ENCODE measurements at regions not wholly inside any gene's neighbourhood (a gene's known extent, or its start where the extent isn't known, plus 50 kb on each side); places are given as distances from the start of the nearest gene placed in this dataset.

GRCh38 chr7:19533266-19533665 lies 175.6 kb downstream of the POLR1F start:
- TF ChIP-seq CTCF (IDR thresholded peaks at IDR 0.05; ENCODE audit: low read depth, low read length, poor library complexity, severe bottlenecking) = no peak
- TF ChIP-seq EZH2phosphoT487 (IDR thresholded peaks at IDR 0.05; ENCODE audit: borderline replicate concordance, low read length) = no peak

All from DOHH2 (cell line).